ENCODE measurements at regions not wholly inside any gene's neighbourhood (a gene's known extent, or its start where the extent isn't known, plus 50 kb on each side); places are given as distances from the start of the nearest gene placed in this dataset.

- Histone ChIP-seq H2BK5ac (ENCODE audit: low read depth, low read length) (no peak overlapping the region), H4K91ac (replicated peaks; ENCODE audit: insufficient read length, low read length) (no peak overlapping the region), H3K4me1 (replicated peaks in 1 of 4; ENCODE audit: control insufficient read depth in 3 of 4, insufficient read depth in 4 of 4, low read length in 3 of 4) (no peaks in the 10 kb centered on the region), H4K5ac (ENCODE audit: insufficient read length, low read depth, low read length) (no peak overlapping the region), H3K18ac (ENCODE audit: extremely low read depth, low read length) (no peak overlapping the region), H2AK5ac (ENCODE audit: low read depth, low read length) (no peak overlapping the region), H2AFZ (ENCODE audit: low read length) (no peak overlapping the region), H3K4ac (replicated peaks; ENCODE audit: insufficient read length, low read depth, low read length) (no peak overlapping the region), H4K20me1 (replicated peaks in 1 of 2; ENCODE audit: control insufficient read depth in 1 of 2, insufficient read depth in 2 of 2, low read length in 2 of 2) (no peaks in the 10 kb centered on the region), H2BK20ac (ENCODE audit: low read length) (no peak overlapping the region), H2BK15ac (ENCODE audit: low read length) (no peak overlapping the region), H3K23me2 (ENCODE audit: low read depth, low read length) (no peaks in the 10 kb centered on the region; the same call in 1 of the 2 replicates), H3K4me3 (ENCODE audit: extremely low read depth in 1 of 4, insufficient read depth in 2 of 4, low read depth in 3 of 4, low read length in 4 of 4) (no peak overlapping the region), H4K8ac (ENCODE audit: extremely low read depth, insufficient read depth, low read length) (no peak overlapping the region), H3K79me2 (ENCODE audit: control insufficient read depth in 1 of 2, insufficient read depth in 2 of 2, low read length in 2 of 2) (no peaks in the 10 kb centered on the region), H3K79me1 (ENCODE audit: low read depth, low read length) (no peaks in the 10 kb centered on the region), H3K56ac (replicated peaks; ENCODE audit: insufficient read length, low read depth, low read length) (no peak overlapping the region), H2BK120ac (replicated peaks; ENCODE audit: low read depth, low read length) (no peak overlapping the region), H3K14ac (ENCODE audit: insufficient read length) (no peak overlapping the region), H3K36me3 (ENCODE audit: control insufficient read depth in 2 of 4, insufficient read depth in 4 of 4, low read length in 3 of 4) (no peaks in the 10 kb centered on the region), H3K9me3 (ENCODE audit: insufficient read depth in 2 of 2, low read depth in 1 of 2, low read length in 1 of 2) (no peaks in the 10 kb centered on the region), H2BK12ac (ENCODE audit: low read depth, low read length) (no peak overlapping the region), H3K27me3 (replicated peaks in 1 of 4; ENCODE audit: control insufficient read depth in 3 of 4, extremely low read depth in 1 of 4, insufficient read depth in 3 of 4, low read length in 3 of 4) (no peaks in the 10 kb centered on the region), H3K23ac (ENCODE audit: insufficient read length) (no peak overlapping the region), H3K9ac (replicated peaks in 1 of 4; ENCODE audit: extremely low read depth in 1 of 4, low read depth in 3 of 4, low read length in 3 of 4) (no peak overlapping the region), H3K4me2 (ENCODE audit: insufficient read depth in 1 of 2, low read depth in 2 of 2, low read length in 2 of 2) (no peak overlapping the region), H3K27ac (ENCODE audit: low read depth, low read length) (no peak overlapping the region)
- TF ChIP-seq, protein P1, sequence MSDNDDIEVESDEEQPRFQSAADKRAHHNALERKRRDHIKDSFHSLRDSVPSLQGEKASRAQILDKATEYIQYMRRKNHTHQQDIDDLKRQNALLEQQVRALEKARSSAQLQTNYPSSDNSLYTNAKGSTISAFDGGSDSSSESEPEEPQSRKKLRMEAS (IDR thresholded peaks at IDR 0.05), result no peak
- TF ChIP-seq TCF12 (IDR thresholded peaks at IDR 0.05; ENCODE audit: low read depth, low read length) (no peak), NANOG (IDR thresholded peaks at IDR 0.05; ENCODE audit: insufficient read depth, low read depth, low read length, poor library complexity, severe bottlenecking) (no peak), KDM1A (IDR thresholded peaks at IDR 0.05; ENCODE audit: borderline replicate concordance, low read length) (no peak), TBP (IDR thresholded peaks at IDR 0.05; ENCODE audit: low read depth, low read length) (no peak), RFX5 (IDR thresholded peaks at IDR 0.05; ENCODE audit: borderline replicate concordance, low read depth, low read length) (no peak)
- 83% methylated on average over 4 of the region's 4 CpGs; no CpG with 5 or more reads in 1 of the 2 experiments for WGBS, 2 experiments (ENCODE audit: extremely low coverage in 1 of 2, insufficient coverage in 1 of 2, insufficient read length in 1 of 2, insufficient replicate concordance in 2 of 2, low coverage in 1 of 2, low lambda C conversion rate in 2 of 2, missing lambda C conversion rate in 1 of 2)
- CTCF ChIA-PET (ENCODE audit: partially characterized antibody), result interaction anchor here (0.9 to 1.7 kb wide), 3 partner anchors 8 to 94 kb away, joined by 3 to 6 read pairs (median 3); no protein-coding TSS in a partner anchor
- DNase-seq (ENCODE audit: low read depth in 1 of 2, low spot score in 2 of 2), result no peak
- FAIRE-seq, result no peak
- POLR2A ChIA-PET (ENCODE audit: partially characterized antibody), result no interaction called here
Measured at GRCh38 chr5:82517544-82518075, 239.5 kb upstream of the RPS23 start.

Data from H1 (cell line).